WTC11 (cell line): ENCODE measurements at regions not wholly inside any gene's neighbourhood (a gene's known extent, or its start where the extent isn't known, plus 50 kb on each side); places are given as distances from the start of the nearest gene placed in this dataset.

Experiments used
- CBFB ChIP-seq: sonication (generic); formaldehyde crosslinking; IDR thresholded peaks from 2 replicates; pipeline ENCODE4 v1.8.1; 2022; ENCODE audit warnings: mild to moderate bottlenecking, low read depth, missing genetic modification reagents
- E2F5 ChIP-seq: sonication (generic); formaldehyde crosslinking; IDR thresholded peaks from 2 replicates; pipeline ENCODE4 v1.8.1; 2022; ENCODE audit warnings: mild to moderate bottlenecking, moderate library complexity, missing genetic modification reagents
- ESRRA ChIP-seq: sonication (generic); formaldehyde crosslinking; IDR thresholded peaks from 2 replicates; pipeline ENCODE4 v1.8.1; 2022; ENCODE audit warnings: mild to moderate bottlenecking, missing genetic modification reagents, borderline replicate concordance
- FOXJ3 ChIP-seq: sonication (generic); formaldehyde crosslinking; IDR thresholded peaks from 2 replicates; pipeline ENCODE4 v1.9.0; 2021; ENCODE audit warnings: missing genetic modification reagents, mild to moderate bottlenecking, borderline replicate concordance
- JUN ChIP-seq: sonication (generic); formaldehyde crosslinking; IDR thresholded peaks from 2 replicates; pipeline ENCODE4 v1.8.0; 2023; ENCODE audit warnings: mild to moderate bottlenecking, missing genetic modification reagents
- NFYB ChIP-seq: sonication (generic); formaldehyde crosslinking; conservative IDR thresholded peaks from 2 replicates; pipeline ENCODE4 v1.8.0; 2022; ENCODE audit warnings: low read depth, missing genetic modification reagents
- NR1H2 ChIP-seq: sonication (generic); formaldehyde crosslinking; IDR thresholded peaks from 2 replicates; pipeline ENCODE4 v1.9.0; 2021; ENCODE audit warnings: mild to moderate bottlenecking, moderate library complexity, missing genetic modification reagents
- TP53 ChIP-seq: sonication (generic); formaldehyde crosslinking; IDR thresholded peaks from 2 replicates; pipeline ENCODE4 v1.8.1; 2023; ENCODE audit warnings: mild to moderate bottlenecking, missing genetic modification reagents
- ZNF263 ChIP-seq: sonication (generic); formaldehyde crosslinking; IDR thresholded peaks from 2 replicates; pipeline ENCODE4 v1.8.1; 2022; ENCODE audit warnings: low read depth, mild to moderate bottlenecking, moderate library complexity, missing genetic modification reagents
- TF ChIP-seq, protein P1 (sequence below): fragments of 200-600 bp; IDR thresholded peaks from 2 replicates; pipeline ENCODE4 v1.8.0; 2022; ENCODE audit warnings: antibody characterized with exemption
- TF ChIP-seq, protein P2 (sequence below): sonication (generic); formaldehyde crosslinking; IDR thresholded peaks from 2 replicates; pipeline ENCODE4 v1.8.1; 2023; ENCODE audit warnings: mild to moderate bottlenecking, moderate library complexity, missing genetic modification reagents

DNA sequence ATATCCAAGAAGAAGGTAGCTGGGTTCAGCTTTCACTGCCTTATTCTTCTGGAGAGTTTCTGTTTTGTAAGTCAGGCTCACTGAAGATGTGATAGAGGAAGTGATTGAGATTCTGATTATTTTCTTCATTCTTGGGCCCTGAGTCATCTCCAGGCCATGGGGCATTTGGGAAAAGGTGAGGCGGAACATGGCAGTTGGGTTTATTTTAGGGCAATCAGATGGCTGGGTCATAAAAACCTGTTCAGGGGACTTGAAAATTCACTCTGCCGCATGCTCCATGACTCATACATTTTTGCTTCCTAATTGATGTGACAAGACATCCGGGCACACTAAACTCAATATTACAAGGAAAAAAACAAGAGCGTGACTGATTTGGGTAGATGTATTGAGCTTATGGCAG, 265.7 kb upstream of the KLF4 start:
- no peak for TF ChIP-seq ESRRA (CRISPR knock-in tag)
- TF ChIP-seq, protein P1, sequence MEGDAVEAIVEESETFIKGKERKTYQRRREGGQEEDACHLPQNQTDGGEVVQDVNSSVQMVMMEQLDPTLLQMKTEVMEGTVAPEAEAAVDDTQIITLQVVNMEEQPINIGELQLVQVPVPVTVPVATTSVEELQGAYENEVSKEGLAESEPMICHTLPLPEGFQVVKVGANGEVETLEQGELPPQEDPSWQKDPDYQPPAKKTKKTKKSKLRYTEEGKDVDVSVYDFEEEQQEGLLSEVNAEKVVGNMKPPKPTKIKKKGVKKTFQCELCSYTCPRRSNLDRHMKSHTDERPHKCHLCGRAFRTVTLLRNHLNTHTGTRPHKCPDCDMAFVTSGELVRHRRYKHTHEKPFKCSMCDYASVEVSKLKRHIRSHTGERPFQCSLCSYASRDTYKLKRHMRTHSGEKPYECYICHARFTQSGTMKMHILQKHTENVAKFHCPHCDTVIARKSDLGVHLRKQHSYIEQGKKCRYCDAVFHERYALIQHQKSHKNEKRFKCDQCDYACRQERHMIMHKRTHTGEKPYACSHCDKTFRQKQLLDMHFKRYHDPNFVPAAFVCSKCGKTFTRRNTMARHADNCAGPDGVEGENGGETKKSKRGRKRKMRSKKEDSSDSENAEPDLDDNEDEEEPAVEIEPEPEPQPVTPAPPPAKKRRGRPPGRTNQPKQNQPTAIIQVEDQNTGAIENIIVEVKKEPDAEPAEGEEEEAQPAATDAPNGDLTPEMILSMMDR, result no peak
- TF ChIP-seq, protein P2, sequence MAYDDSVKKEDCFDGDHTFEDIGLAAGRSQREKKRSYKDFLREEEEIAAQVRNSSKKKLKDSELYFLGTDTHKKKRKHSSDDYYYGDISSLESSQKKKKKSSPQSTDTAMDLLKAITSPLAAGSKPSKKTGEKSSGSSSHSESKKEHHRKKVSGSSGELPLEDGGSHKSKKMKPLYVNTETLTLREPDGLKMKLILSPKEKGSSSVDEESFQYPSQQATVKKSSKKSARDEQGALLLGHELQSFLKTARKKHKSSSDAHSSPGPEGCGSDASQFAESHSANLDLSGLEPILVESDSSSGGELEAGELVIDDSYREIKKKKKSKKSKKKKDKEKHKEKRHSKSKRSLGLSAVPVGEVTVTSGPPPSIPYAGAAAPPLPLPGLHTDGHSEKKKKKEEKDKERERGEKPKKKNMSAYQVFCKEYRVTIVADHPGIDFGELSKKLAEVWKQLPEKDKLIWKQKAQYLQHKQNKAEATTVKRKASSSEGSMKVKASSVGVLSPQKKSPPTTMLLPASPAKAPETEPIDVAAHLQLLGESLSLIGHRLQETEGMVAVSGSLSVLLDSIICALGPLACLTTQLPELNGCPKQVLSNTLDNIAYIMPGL (CRISPR knock-in tag), result no peak
- no peak for TF ChIP-seq TP53 (CRISPR knock-in tag)
- TF ChIP-seq ZNF263 (CRISPR knock-in tag), result no peak
- no peak for TF ChIP-seq E2F5
- TF ChIP-seq JUN (CRISPR knock-in tag), result no peak
- TF ChIP-seq NFYB (CRISPR knock-in tag), result no peak
- TF ChIP-seq FOXJ3 (CRISPR knock-in tag), result no peak
- TF ChIP-seq NR1H2 (CRISPR knock-in tag), result no peak
- TF ChIP-seq CBFB, result no peak
